Retinal pigment epithelial cell (primary cell): ENCODE measurements at regions not wholly inside any gene's neighbourhood (a gene's known extent, or its start where the extent isn't known, plus 50 kb on each side); places are given as distances from the start of the nearest gene placed in this dataset.
A peak's percentile ranks its signal among the peaks of the same experiment; 100 is the strongest.

Experiments used
- DNase-seq: peaks from one replicate; pipeline ENCODE4 v3.0.0-alpha.2; 2010; ENCODE audit warnings: low read depth
- H3K4me3 ChIP-seq: 2 replicates; pipeline ENCODE4 v1.5.1; 2011; ENCODE audit warnings: mild to moderate bottlenecking, low read length, control low read depth, moderate library complexity
- TF ChIP-seq, protein P1 (sequence below): conservative IDR thresholded peaks from 2 replicates; pipeline ENCODE4 v1.5.1; 2011; ENCODE audit warnings: low read depth, low read length, control low read depth, inconsistent platforms

DNA sequence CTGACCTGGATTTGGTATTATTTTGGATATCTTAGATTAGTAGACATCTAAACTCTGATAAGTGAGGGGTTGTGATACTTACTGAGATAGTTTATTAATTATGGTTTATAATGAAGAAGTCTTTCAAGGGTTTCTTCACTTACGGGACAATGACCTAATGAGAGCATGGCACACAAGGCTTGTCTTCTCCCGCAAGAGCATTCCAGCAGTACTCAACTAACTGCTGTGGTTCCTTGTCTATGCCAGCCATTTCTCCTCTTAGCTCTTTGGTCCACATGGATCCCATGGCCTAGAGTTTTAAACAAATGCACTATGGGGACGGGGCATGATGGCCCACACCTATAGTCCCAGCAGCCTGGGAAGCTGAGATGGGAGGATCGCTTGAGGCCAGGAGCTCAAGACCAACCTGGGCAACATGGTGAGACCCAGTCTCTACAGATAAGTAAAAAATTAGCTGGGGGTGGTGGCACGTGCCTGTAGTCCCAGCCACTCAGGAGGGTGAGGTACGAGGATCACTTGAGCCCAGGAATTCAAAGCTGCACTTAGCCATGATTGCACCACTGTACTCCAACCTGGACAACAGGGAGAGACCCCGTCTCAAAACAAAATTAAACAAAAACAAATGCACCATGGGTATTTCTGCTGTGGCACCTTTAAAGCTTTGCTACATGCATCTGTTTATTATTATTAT is 161.7 kb upstream of the MYCN start:
- TF ChIP-seq, protein P1, sequence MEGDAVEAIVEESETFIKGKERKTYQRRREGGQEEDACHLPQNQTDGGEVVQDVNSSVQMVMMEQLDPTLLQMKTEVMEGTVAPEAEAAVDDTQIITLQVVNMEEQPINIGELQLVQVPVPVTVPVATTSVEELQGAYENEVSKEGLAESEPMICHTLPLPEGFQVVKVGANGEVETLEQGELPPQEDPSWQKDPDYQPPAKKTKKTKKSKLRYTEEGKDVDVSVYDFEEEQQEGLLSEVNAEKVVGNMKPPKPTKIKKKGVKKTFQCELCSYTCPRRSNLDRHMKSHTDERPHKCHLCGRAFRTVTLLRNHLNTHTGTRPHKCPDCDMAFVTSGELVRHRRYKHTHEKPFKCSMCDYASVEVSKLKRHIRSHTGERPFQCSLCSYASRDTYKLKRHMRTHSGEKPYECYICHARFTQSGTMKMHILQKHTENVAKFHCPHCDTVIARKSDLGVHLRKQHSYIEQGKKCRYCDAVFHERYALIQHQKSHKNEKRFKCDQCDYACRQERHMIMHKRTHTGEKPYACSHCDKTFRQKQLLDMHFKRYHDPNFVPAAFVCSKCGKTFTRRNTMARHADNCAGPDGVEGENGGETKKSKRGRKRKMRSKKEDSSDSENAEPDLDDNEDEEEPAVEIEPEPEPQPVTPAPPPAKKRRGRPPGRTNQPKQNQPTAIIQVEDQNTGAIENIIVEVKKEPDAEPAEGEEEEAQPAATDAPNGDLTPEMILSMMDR = no peak
- no peak overlapping the region for H3K4me3 ChIP-seq
- DNase-seq = no peak

DNA sequence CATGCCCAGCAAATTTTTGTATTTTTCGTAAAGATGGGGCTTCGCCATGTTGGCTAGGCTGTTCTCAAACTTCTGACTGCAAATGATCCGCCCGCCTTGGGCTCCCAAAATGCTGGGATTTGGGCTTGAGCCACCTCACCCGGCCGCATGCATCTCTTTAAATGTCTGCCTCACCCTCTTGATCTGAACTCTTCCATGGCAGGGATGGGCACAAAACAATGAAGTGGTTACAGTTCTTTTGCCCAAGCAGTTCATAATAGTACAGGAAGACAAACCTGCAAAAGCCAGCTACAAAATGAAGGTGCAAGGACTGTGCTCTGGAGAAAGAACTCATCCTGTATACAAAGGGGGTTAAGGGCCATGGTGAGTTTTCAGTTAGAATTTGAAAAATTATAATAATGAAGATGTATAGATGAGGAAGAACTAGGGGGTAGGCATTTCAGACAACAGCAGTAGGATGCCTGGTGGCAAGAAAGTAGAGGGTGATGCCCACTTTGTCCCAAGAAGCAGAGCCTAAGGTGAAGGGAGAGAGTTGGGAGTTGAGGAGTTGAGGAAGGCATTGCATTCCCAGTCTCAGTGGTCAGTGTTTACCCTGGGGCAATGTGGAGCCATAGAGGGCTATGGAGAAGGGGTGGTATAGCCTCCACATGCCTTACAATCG is 160.8 kb upstream of the MYCN start:
- H3K4me3 ChIP-seq = no peak overlapping the region
- DNase-seq = no peak
- TF ChIP-seq, protein P1 = no peak

- TF ChIP-seq, protein P1 = no peak
- no peak for DNase-seq
- H3K4me3 ChIP-seq = no peak overlapping the region
These were observed 160.1 kb upstream of the MYCN start for GRCh38 chr2:15780234-15780633.

- TF ChIP-seq, protein P1 = peak; percentile 24
- no peak overlapping the region for H3K4me3 ChIP-seq
- DNase-seq = no peak
These were observed 159.3 kb upstream of the MYCN start for GRCh38 chr2:15780912-15781574.

- TF ChIP-seq, protein P1 = no peak
- DNase-seq = no peak
These were observed 158.2 kb upstream of the MYCN start for GRCh38 chr2:15782009-15782751.

DNA sequence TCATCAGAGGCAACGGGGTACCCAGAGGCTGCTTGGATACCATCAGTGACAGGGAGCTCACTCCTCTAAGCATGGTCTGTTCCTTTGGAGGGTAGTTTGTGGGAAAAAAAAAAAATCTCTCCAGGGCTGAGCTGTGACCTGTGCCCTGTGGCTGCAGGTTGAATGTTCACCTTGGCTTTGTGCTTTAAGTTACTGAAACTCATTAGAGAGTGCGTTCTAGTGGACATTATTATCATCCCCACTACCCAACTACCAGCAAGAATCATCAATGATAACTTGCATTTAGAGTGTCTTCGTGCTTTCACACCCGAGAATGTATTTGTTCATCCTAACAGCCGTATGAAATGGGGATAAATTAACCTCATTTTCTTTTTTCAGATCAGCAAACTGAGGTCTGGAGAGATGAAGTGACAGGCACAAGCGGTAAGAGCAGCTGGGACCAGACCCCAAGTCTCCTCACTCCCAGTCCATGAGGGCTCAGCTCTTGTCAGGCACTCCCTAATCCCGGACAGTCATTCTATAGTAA is 157.5 kb upstream of the MYCN start:
- TF ChIP-seq, protein P1 = no peak
- DNase-seq = no peak
- no peak overlapping the region for H3K4me3 ChIP-seq

More at GRCh38 chr2:15782009-15782751, 158.2 kb upstream of the MYCN start:
- H3K4me3 ChIP-seq = no peak overlapping the region
